CMK (cell line): ENCODE measurements at regions not wholly inside any gene's neighbourhood (a gene's known extent, or its start where the extent isn't known, plus 50 kb on each side); places are given as distances from the start of the nearest gene placed in this dataset.

Source experiments
- DNase-seq: peaks from one replicate; pipeline ENCODE4 v3.0.0-alpha.2; 2010; ENCODE audit warnings: low read depth

GRCh38 chr5:34534523-34535103 is 121.5 kb upstream of the RAI14 start:
- no peak for DNase-seq

- no peak for DNase-seq
Observed at GRCh38 chr5:34535433-34535832, 120.7 kb upstream of the RAI14 start.

- no peak for DNase-seq
Observed at GRCh38 chr5:34535944-34536623, 120.0 kb upstream of the RAI14 start.

GRCh38 chr5:34536699-34537098 is 119.4 kb upstream of the RAI14 start:
- no peak for DNase-seq

GRCh38 chr5:34538026-34538672 is 118.0 kb upstream of the RAI14 start:
- no peak for DNase-seq

GRCh38 chr5:34539183-34539582 is 116.9 kb upstream of the RAI14 start:
- DNase-seq = no peak

GRCh38 chr5:34541067-34541466 is 115.1 kb upstream of the RAI14 start:
- no peak for DNase-seq

GRCh38 chr5:34542818-34543217 is 113.3 kb upstream of the RAI14 start:
- DNase-seq = no peak

GRCh38 chr5:34543687-34544086 is 112.4 kb upstream of the RAI14 start:
- DNase-seq = no peak

- DNase-seq = no peak
Observed at GRCh38 chr5:34544403-34544802, 111.7 kb upstream of the RAI14 start.

- no peak for DNase-seq
Observed at GRCh38 chr5:34545164-34545563, 111.0 kb upstream of the RAI14 start.

- no peak for DNase-seq
Observed at GRCh38 chr5:34545626-34546025, 110.5 kb upstream of the RAI14 start.

- no peak for DNase-seq
Observed at GRCh38 chr5:34547300-34548085, 108.6 kb upstream of the RAI14 start.

GRCh38 chr5:34548086-34548403 is 108.1 kb upstream of the RAI14 start:
- DNase-seq = no peak

GRCh38 chr5:34550247-34550646 is 105.9 kb upstream of the RAI14 start:
- DNase-seq = no peak

- no peak for DNase-seq
Observed at GRCh38 chr5:34550964-34551363, 105.2 kb upstream of the RAI14 start.

- DNase-seq = no peak
Observed at GRCh38 chr5:34551911-34552433, 104.2 kb upstream of the RAI14 start.

GRCh38 chr5:34552686-34553085 is 103.4 kb upstream of the RAI14 start:
- no peak for DNase-seq

GRCh38 chr5:34553581-34553980 is 102.5 kb upstream of the RAI14 start:
- DNase-seq = no peak

- no peak for DNase-seq
Observed at GRCh38 chr5:34554641-34555040, 101.5 kb upstream of the RAI14 start.

GRCh38 chr5:34555699-34556508 is 100.2 kb upstream of the RAI14 start:
- no peak for DNase-seq

- DNase-seq = no peak
Observed at GRCh38 chr5:34556509-34556782, 99.7 kb upstream of the RAI14 start.
